OCI-LY3 (cell line): ENCODE measurements at regions not wholly inside any gene's neighbourhood (a gene's known extent, or its start where the extent isn't known, plus 50 kb on each side); places are given as distances from the start of the nearest gene placed in this dataset.

ENCODE experiments used
- H2AFZ ChIP-seq: fragments of 200-600, 300-600 bp; shearing (Covaris generic); 2 replicates; pipeline ENCODE4 v1.6.0; 2014; ENCODE audit warnings: antibody characterized with exemption, low read depth, low read length
- H3K27ac ChIP-seq: fragments of 200-600, 300-600 bp; sonication (generic); 2 replicates; pipeline ENCODE4 v1.5.1; 2014; ENCODE audit warnings: mild to moderate bottlenecking, low read length, moderate library complexity, mixed read lengths
- H3K27me3 ChIP-seq: fragments of 200-600, 300-600 bp; sonication (generic); 2 replicates; pipeline ENCODE4 v1.6.1; 2014; ENCODE audit warnings: low read depth, low read length, mixed read lengths
- H3K36me3 ChIP-seq: fragments of 200-600, 300-600 bp; sonication (generic); replicated peaks from 2 replicates; pipeline ENCODE3; 2014; ENCODE audit warnings: low read depth, low read length, mixed read lengths
- H3K4me1 ChIP-seq: fragments of 300-600, 200-600 bp; sonication (generic); 2 replicates; pipeline ENCODE4 v1.6.1; 2014; ENCODE audit warnings: low read length, mixed read lengths
- H3K4me2 ChIP-seq: fragments of 200-600, 300-600 bp; sonication (generic); 2 replicates; pipeline ENCODE4 v1.6.1; 2014; ENCODE audit warnings: low read length, mixed read lengths
- H3K4me3 ChIP-seq: fragments of 300-600, 200-600 bp; sonication (generic); 2 replicates; pipeline ENCODE4 v1.5.1; 2014; ENCODE audit warnings: antibody characterized with exemption, mild to moderate bottlenecking, low read length, moderate library complexity
- H3K79me2 ChIP-seq: fragments of 300-600, 200-600 bp; shearing (Covaris generic); 2 replicates; pipeline ENCODE4 v1.6.1; 2014; ENCODE audit warnings: mild to moderate bottlenecking, low read length, mixed read lengths
- H3K9ac ChIP-seq: fragments of 300-600, 200-600 bp; shearing (Covaris generic); 2 replicates; pipeline ENCODE4 v1.6.0; 2014; ENCODE audit warnings: mild to moderate bottlenecking, low read length, moderate library complexity
- H3K9me3 ChIP-seq: fragments of 200-600, 300-600 bp; shearing (Covaris generic); 2 replicates; pipeline ENCODE4 v1.6.1; 2014; ENCODE audit warnings: low read length, mixed read lengths; ENCODE audit not compliant: insufficient read depth
- H4K20me1 ChIP-seq: fragments of 200-600, 300-600 bp; sonication (generic); 2 replicates; pipeline ENCODE4 v1.6.1; 2016; ENCODE audit warnings: low read length, mixed read lengths; ENCODE audit not compliant: insufficient read depth
- EZH2phosphoT487 ChIP-seq: fragments of 200-600 bp; shearing (Covaris generic); IDR thresholded peaks from 2 replicates; pipeline ENCODE4 v1.6.1; 2018; ENCODE audit warnings: antibody characterized with exemption, mixed run types, low read depth
- TF ChIP-seq, protein P1 (sequence below): fragments of 200-600, 300-600 bp; sonication (generic); IDR thresholded peaks from 2 replicates; pipeline ENCODE4 v1.5.1; 2014; ENCODE audit warnings: antibody characterized with exemption, low read length, low read depth

DNA sequence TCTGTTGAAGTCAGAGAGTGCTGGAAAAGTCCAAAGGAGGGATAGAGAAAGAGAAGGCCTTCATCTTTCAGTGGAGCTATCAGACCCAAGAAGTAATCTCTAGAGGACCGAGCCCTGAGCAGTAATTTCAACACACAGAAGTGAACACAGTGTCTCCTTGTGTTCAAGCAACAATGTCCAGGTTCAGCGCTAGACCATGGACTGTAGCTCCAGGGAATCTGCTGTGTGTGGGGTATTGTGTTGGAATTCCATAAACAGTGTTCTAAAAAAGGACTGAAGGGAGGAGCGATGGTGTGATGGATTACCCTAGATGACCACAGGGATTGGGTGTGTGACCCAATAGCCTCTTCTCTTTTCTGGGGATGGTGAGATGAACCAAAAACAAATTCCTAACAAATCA is 165.9 kb downstream of the BLID start:
- TF ChIP-seq EZH2phosphoT487: no peak
- TF ChIP-seq, protein P1, sequence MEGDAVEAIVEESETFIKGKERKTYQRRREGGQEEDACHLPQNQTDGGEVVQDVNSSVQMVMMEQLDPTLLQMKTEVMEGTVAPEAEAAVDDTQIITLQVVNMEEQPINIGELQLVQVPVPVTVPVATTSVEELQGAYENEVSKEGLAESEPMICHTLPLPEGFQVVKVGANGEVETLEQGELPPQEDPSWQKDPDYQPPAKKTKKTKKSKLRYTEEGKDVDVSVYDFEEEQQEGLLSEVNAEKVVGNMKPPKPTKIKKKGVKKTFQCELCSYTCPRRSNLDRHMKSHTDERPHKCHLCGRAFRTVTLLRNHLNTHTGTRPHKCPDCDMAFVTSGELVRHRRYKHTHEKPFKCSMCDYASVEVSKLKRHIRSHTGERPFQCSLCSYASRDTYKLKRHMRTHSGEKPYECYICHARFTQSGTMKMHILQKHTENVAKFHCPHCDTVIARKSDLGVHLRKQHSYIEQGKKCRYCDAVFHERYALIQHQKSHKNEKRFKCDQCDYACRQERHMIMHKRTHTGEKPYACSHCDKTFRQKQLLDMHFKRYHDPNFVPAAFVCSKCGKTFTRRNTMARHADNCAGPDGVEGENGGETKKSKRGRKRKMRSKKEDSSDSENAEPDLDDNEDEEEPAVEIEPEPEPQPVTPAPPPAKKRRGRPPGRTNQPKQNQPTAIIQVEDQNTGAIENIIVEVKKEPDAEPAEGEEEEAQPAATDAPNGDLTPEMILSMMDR: no peak
- Histone ChIP-seq H3K9ac (no peak overlapping the region), H3K27ac (no peak overlapping the region), H3K36me3 (no peaks in the 10 kb centered on the region), H3K79me2 (no peaks in the 10 kb centered on the region), H4K20me1 (no peaks in the 10 kb centered on the region), H2AFZ (no peak overlapping the region), H3K27me3 (peaks cover 22% of the 10 kb centered on the region), H3K4me2 (no peak overlapping the region), H3K4me1 (no peaks in the 10 kb centered on the region), H3K4me3 (no peak overlapping the region), H3K9me3 (peaks cover 6% of the 10 kb centered on the region; the same call in 1 of the 2 replicates)

DNA sequence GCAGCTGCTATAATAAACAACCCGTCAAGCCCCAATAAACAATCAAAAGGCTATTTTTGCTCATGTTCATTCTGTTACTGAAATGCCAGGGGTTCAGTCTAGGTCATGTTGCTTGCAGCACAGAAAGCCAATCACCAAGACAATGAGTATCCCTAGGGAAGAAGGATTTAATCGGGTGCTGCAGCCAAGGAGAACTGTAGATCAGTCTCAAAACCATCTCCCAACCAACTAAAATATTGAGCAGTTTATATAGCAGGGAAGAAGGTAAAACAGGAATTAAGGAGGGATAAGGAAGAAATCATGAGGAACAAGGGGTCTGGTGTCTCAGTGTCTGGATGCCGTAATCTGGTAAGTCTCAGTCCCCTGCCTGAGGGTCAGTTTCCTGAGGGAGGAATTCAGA is 169.5 kb downstream of the BLID start:
- Histone ChIP-seq H2AFZ (no peak overlapping the region), H3K9ac (no peak overlapping the region), H3K36me3 (no peaks in the 10 kb centered on the region), H3K4me1 (no peaks in the 10 kb centered on the region), H3K4me2 (no peak overlapping the region), H3K27me3 (no peaks in the 10 kb centered on the region), H4K20me1 (no peaks in the 10 kb centered on the region), H3K27ac (no peak overlapping the region), H3K9me3 (peaks cover 6% of the 10 kb centered on the region; the same call in 1 of the 2 replicates), H3K4me3 (no peak overlapping the region), H3K79me2 (no peaks in the 10 kb centered on the region)
- TF ChIP-seq EZH2phosphoT487: no peak
- TF ChIP-seq, protein P1: no peak

DNA sequence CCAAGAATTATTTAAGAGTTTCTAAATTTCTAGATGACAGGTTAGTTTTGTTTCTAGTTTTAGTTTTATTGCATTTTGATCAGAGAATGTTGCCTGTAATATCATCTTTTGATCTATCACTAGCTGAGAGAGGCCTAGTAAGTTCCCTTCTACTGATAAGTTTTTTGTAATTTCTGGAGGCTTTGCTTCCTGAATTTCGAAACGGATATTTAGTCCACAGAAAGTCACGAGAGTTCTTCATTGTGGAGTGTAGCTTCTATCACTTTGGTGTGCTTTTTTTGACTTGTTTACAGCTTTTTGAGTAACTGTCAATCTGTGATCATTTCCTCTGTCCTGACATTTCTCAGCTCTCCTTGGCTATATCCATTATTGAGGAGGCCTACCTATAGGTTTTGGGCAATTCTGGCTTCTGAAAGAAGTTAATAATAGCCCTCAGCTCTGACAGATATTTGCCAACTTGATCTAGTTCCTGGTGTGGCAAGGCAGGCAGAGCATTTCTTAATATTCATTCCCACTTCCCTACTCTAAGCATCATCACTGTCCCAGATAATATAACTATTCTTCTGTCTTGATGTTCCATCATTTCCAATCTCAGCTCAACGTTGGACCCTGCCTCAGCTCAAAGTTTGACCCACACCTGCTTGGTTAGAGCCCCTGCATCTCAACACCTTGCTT is 171.3 kb downstream of the BLID start:
- no peak overlapping the region for H3K4me3 ChIP-seq
- H3K27me3 ChIP-seq: no peaks in the 10 kb centered on the region
- H3K27ac ChIP-seq: no peak overlapping the region
- no peaks in the 10 kb centered on the region for H4K20me1 ChIP-seq
- peaks cover 6% of the 10 kb centered on the region; the same call in 1 of the 2 replicates for H3K9me3 ChIP-seq
- H3K36me3 ChIP-seq: no peaks in the 10 kb centered on the region
- no peak overlapping the region for H3K9ac ChIP-seq
- H2AFZ ChIP-seq: no peak overlapping the region
- H3K79me2 ChIP-seq: no peaks in the 10 kb centered on the region
- H3K4me2 ChIP-seq: no peak overlapping the region
- TF ChIP-seq EZH2phosphoT487: no peak
- TF ChIP-seq, protein P1: no peak
- H3K4me1 ChIP-seq: no peaks in the 10 kb centered on the region

DNA sequence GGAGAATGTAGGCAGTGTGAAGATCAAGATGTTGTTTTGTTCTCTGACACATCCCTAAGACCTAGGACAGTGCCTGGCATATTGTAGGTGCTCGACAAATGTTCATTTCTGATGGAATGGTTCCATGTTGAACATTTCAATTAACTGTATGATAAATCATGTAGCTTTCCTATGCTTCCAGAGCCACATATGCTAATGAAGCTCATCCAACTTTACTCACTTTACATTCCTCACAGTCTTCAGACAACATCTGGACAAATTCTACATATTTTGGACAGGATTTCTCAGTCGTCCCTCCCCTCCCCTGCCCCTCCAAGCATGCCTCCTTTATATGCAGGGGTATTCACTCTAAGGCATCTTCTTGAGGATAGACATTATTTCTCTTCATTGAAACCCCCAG is 177.9 kb downstream of the BLID start:
- TF ChIP-seq, protein P1: no peak
- no peak for TF ChIP-seq EZH2phosphoT487
- H3K9ac ChIP-seq: no peak overlapping the region
- H3K27me3 ChIP-seq: no peaks in the 10 kb centered on the region
- no peaks in the 10 kb centered on the region for H3K9me3 ChIP-seq
- H4K20me1 ChIP-seq: no peaks in the 10 kb centered on the region
- no peak overlapping the region for H2AFZ ChIP-seq
- H3K4me3 ChIP-seq: 0 out of 2 replicates have a peak overlapping the region, but pooled peaks have one; percentile 15
- peak overlapping the region; percentile 54 for H3K4me2 ChIP-seq
- H3K4me1 ChIP-seq: peaks cover 19% of the 10 kb centered on the region
- no peak overlapping the region for H3K27ac ChIP-seq
- no peaks in the 10 kb centered on the region for H3K79me2 ChIP-seq
- no peaks in the 10 kb centered on the region for H3K36me3 ChIP-seq
